ENCODE measurements at regions not wholly inside any gene's neighbourhood (a gene's known extent, or its start where the extent isn't known, plus 50 kb on each side); places are given as distances from the start of the nearest gene placed in this dataset.

DNA sequence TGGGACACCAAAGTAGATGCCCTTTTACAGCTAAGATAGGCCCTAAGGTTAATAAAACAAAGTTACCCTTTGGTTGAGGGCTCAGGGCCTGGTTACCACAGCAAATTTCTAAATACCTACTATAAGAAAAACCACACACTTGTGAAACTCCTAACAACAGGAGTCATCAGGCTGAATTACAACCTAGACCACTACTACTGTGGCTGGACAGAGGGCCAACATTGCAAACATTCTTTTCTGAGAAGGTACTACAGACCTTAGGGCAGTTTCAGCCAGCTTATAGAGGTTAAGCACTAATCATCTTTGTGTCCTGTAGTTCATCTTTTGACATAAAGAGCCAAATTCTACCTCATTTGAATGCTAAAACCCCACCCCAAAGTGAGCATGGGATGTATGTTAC lies 504.0 kb downstream of the RAPGEF2 start (continued):
- TF ChIP-seq BACH1 (IDR thresholded peaks at IDR 0.05; ENCODE audit: low read length): no peak

Measured in H1 (cell line).